ENCODE measurements at regions not wholly inside any gene's neighbourhood (a gene's known extent, or its start where the extent isn't known, plus 50 kb on each side); places are given as distances from the start of the nearest gene placed in this dataset.
"Not testable (repeated sequence)": the region's sequence is repeated elsewhere in the genome, so short reads cannot be mapped to it uniquely, and the experiment has no call there.

GRCh38 chr16:58999762-59000161 lies 265.6 kb upstream of the GOT2 start:
- DNase-seq (ENCODE audit: low read depth): no peak

GRCh38 chr16:58992755-58993154 lies 258.6 kb upstream of the GOT2 start:
- DNase-seq (ENCODE audit: low read depth): not testable (repeated sequence)

- not testable (repeated sequence) for DNase-seq (ENCODE audit: low read depth)
Measured at GRCh38 chr16:58983181-58983965, 249.3 kb upstream of the GOT2 start.

GRCh38 chr16:58970775-58971174 lies 236.7 kb upstream of the GOT2 start:
- no peak for DNase-seq (ENCODE audit: low read depth)

GRCh38 chr16:58963479-58963878 lies 229.4 kb upstream of the GOT2 start:
- DNase-seq (ENCODE audit: low read depth): no peak

GRCh38 chr16:58962811-58963210 lies 228.7 kb upstream of the GOT2 start:
- DNase-seq (ENCODE audit: low read depth): no peak

- DNase-seq (ENCODE audit: low read depth): no peak
Measured at GRCh38 chr16:58960484-58960883, 226.4 kb upstream of the GOT2 start.

GRCh38 chr16:58960034-58960433 lies 225.9 kb upstream of the GOT2 start:
- DNase-seq (ENCODE audit: low read depth): no peak

- no peak for DNase-seq (ENCODE audit: low read depth)
Measured at GRCh38 chr16:58958749-58959148, 224.6 kb upstream of the GOT2 start.

GRCh38 chr16:58948244-58948643 lies 214.1 kb upstream of the GOT2 start:
- DNase-seq (ENCODE audit: low read depth): no peak

GRCh38 chr16:58940609-58941008 lies 206.5 kb upstream of the GOT2 start:
- DNase-seq (ENCODE audit: low read depth): no peak

- no peak for DNase-seq (ENCODE audit: low read depth)
Measured at GRCh38 chr16:58938811-58939210, 204.7 kb upstream of the GOT2 start.

- no peak for DNase-seq (ENCODE audit: low read depth)
Measured at GRCh38 chr16:58937661-58938060, 203.5 kb upstream of the GOT2 start.

GRCh38 chr16:58933186-58933585 lies 199.1 kb upstream of the GOT2 start:
- DNase-seq (ENCODE audit: low read depth): no peak

GRCh38 chr16:58931436-58931835 lies 197.3 kb upstream of the GOT2 start:
- DNase-seq (ENCODE audit: low read depth): no peak

- no peak for DNase-seq (ENCODE audit: low read depth)
Measured at GRCh38 chr16:58923094-58923493, 189.0 kb upstream of the GOT2 start.

GRCh38 chr16:58913456-58913855 lies 179.3 kb upstream of the GOT2 start:
- DNase-seq (ENCODE audit: low read depth): no peak

- DNase-seq (ENCODE audit: low read depth): no peak
Measured at GRCh38 chr16:58912571-58912970, 178.5 kb upstream of the GOT2 start.

GRCh38 chr16:58906981-58907715 lies 173.0 kb upstream of the GOT2 start:
- DNase-seq (ENCODE audit: low read depth): no peak

- DNase-seq (ENCODE audit: low read depth): no peak
Measured at GRCh38 chr16:58904291-58904690, 170.2 kb upstream of the GOT2 start.

- no peak for DNase-seq (ENCODE audit: low read depth)
Measured at GRCh38 chr16:58889516-58889915, 155.4 kb upstream of the GOT2 start.

GRCh38 chr16:58885528-58886170 lies 151.5 kb upstream of the GOT2 start:
- DNase-seq (ENCODE audit: low read depth): no peak

GRCh38 chr16:58884141-58884540 lies 150.0 kb upstream of the GOT2 start:
- DNase-seq (ENCODE audit: low read depth): no peak
